ENCODE measurements at regions not wholly inside any gene's neighbourhood (a gene's known extent, or its start where the extent isn't known, plus 50 kb on each side); places are given as distances from the start of the nearest gene placed in this dataset.
"Not testable (repeated sequence)": the region's sequence is repeated elsewhere in the genome, so short reads cannot be mapped to it uniquely, and the experiment has no call there.

DNA sequence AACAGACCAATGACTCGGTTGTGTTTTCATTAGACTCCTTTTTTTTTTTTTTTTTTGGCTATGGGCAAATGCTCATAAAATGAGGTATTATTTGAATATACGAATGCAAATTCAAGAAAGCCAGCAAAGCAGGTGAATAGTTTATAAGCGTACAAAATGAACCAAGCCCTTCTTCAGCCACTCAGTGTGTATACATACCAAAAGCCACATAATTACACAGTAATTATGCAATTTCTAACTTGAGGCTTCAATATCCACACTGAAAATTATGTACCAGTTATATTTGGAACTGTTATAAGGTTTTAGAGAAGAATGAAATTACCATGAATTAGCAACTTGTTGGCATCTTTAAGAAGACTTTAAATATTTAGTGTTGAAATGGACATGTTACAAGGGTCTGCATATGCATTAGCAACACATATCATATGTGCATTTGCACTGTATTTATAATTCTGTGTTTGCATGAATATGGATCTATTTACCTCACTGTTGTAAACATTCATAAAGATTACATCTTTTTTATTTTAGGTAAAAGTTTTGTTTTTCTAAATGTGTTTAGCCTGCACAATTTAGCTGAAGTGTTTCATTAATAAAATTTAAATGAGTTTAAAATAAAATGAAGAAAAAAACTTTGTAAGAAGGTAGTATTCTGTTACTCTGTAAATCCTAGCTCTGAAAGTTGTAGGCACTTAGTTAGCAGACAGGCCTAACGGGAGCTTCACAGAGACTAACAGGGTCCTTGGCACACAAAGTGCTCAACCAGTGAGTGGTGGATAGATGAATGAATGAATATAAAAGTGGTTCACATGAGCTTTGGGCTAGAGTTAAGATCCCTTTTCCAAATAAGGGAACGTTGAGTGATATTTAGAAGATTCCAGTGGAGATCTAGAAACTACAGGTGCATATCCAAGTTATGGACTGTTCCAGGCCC lies 241.0 kb upstream of the NFIA start:
- Histone ChIP-seq H3K9me3 (no peaks in the 10 kb centered on the region), H3K4me3 (no peak overlapping the region), H3K4me1 (no peaks in the 10 kb centered on the region), H3K36me3 (no peaks in the 10 kb centered on the region), H3K27me3 (no peaks in the 10 kb centered on the region), H3K27ac (no peak overlapping the region)
- ATAC-seq (no peak), DNase-seq (no peak)
- TF ChIP-seq, protein P1, sequence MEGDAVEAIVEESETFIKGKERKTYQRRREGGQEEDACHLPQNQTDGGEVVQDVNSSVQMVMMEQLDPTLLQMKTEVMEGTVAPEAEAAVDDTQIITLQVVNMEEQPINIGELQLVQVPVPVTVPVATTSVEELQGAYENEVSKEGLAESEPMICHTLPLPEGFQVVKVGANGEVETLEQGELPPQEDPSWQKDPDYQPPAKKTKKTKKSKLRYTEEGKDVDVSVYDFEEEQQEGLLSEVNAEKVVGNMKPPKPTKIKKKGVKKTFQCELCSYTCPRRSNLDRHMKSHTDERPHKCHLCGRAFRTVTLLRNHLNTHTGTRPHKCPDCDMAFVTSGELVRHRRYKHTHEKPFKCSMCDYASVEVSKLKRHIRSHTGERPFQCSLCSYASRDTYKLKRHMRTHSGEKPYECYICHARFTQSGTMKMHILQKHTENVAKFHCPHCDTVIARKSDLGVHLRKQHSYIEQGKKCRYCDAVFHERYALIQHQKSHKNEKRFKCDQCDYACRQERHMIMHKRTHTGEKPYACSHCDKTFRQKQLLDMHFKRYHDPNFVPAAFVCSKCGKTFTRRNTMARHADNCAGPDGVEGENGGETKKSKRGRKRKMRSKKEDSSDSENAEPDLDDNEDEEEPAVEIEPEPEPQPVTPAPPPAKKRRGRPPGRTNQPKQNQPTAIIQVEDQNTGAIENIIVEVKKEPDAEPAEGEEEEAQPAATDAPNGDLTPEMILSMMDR (IDR thresholded peaks at IDR 0.05) = no peak
- intact Hi-C loops (cut with DNase I) = no loop called here

DNA sequence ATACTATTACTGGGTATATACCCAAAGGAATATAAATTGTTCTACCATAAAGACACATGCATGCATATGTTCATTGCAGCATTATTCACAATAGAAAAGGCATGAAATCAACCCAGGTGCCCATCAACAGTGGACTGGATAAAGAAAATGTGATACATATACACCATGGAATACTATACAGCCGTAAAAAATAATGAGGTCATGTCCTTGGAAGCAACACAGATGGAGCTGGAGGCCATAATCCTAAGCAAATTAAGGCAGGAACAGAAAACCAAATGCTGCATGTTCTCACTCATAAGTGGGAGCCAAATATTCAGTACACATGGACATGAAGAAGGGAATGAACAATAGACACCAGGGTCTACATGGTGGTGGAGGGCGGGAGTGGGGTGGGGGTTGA lies 241.9 kb upstream of the NFIA start:
- H3K27ac ChIP-seq; ATAC-seq; H3K4me1 ChIP-seq; H3K9me3 ChIP-seq; H3K27me3 ChIP-seq; intact Hi-C loops (cut with DNase I); H3K4me3 ChIP-seq; DNase-seq; H3K36me3 ChIP-seq: not testable (repeated sequence)

DNA sequence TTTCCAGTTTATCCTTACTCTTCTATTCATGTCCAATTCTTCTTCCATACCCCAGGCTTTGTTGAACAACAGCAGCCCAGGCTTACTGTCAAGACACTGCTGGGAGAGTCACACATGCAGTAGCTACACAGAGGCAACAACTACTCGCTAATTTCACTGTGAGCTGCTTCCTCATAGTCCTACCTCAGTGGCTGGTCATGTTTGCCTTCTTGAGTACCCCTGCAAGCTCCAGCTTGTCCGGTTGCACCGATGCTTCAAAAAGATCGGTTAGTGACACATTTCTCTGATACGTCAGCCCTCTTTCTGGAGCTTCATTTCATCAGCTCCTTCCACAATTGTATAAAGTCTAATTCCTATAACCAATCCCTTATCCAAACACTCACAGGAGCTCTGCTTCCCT lies 246.7 kb upstream of the NFIA start:
- Histone ChIP-seq H3K27me3 (no peaks in the 10 kb centered on the region), H3K9me3 (no peaks in the 10 kb centered on the region), H3K4me3 (no peak overlapping the region), H3K4me1 (no peaks in the 10 kb centered on the region), H3K36me3 (no peaks in the 10 kb centered on the region), H3K27ac (no peak overlapping the region)
- DNase-seq (no peak), ATAC-seq (no peak)
- intact Hi-C loops (cut with DNase I) = no loop called here
- TF ChIP-seq, protein P1 (IDR thresholded peaks at IDR 0.05) = no peak

DNA sequence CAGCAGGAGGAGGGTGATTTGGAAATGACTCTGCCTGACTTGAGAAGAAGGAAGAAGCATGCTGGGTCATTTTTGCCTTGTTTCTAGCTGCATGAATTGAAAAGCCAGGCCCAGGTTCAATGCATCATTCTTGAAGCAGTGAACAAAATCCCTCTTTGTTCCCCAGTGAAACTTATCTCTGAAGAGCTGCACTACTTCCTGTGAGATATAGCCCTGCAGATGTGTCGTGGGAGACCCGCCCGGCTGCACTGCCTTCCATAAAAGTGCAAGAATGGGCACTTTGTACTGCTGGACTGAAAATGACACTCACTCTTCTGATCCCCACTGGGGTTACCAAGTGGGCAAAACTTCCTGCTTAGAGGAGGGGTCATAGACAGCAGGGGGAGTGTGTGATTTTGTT lies 249.2 kb upstream of the NFIA start:
- no peak for ATAC-seq
- Histone ChIP-seq H3K36me3 (no peaks in the 10 kb centered on the region), H3K4me1 (no peaks in the 10 kb centered on the region), H3K9me3 (no peaks in the 10 kb centered on the region), H3K27me3 (no peaks in the 10 kb centered on the region), H3K27ac (no peak overlapping the region), H3K4me3 (no peak overlapping the region)
- TF ChIP-seq, protein P1 (IDR thresholded peaks at IDR 0.05) = no peak
- no peak for DNase-seq
- intact Hi-C loops (cut with DNase I) = no loop called here

DNA sequence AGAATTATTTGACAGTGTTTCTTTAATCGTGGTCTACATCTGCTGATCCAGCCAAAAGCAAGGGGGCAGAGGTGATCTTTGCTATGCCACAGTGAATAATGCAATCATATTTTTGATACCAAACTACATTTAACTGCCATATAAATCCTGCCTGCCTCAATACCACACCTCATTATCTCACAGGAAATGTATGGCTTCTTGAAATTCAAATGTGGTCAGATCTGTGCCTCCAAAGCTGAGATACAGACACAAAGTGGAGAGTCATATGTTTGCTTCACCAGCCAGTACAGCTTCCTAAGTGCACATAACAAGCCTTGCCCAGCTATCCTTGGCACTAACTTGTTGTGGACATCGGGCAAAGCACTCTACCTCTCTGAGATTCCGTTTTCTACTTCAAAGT lies 250.0 kb upstream of the NFIA start:
- Histone ChIP-seq H3K4me1 (no peaks in the 10 kb centered on the region), H3K9me3 (no peaks in the 10 kb centered on the region), H3K4me3 (no peak overlapping the region), H3K36me3 (no peaks in the 10 kb centered on the region), H3K27me3 (no peaks in the 10 kb centered on the region), H3K27ac (no peak overlapping the region)
- intact Hi-C loops (cut with DNase I) = no loop called here
- no peak for DNase-seq
- no peak for ATAC-seq
- TF ChIP-seq, protein P1 (IDR thresholded peaks at IDR 0.05) = no peak

DNA sequence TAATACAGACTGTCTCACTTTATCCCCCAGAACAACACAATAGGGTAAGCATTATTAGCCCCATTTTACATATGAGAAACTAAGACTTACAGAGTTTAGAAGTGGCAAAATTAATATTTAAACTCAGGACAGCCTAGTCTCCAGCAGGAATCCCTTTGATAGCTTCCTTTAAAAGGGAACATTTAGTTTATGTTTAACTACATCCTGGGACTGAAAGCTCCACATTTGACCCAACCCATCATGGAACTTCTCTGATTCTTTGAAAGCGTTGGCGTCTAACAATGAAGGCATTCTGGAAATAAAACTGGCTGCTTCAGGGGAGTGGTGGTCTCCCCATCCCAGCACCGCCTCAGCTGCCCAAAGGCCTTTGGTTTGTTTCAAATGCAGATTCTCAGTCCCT lies 250.6 kb upstream of the NFIA start:
- H3K4me1 ChIP-seq = no peaks in the 10 kb centered on the region
- H3K27me3 ChIP-seq = no peaks in the 10 kb centered on the region
- no peak overlapping the region for H3K27ac ChIP-seq
- TF ChIP-seq, protein P1 (IDR thresholded peaks at IDR 0.05) = no peak
- no peaks in the 10 kb centered on the region for H3K9me3 ChIP-seq
- no peak overlapping the region for H3K4me3 ChIP-seq
- intact Hi-C loops (cut with DNase I) = no loop called here
- no peaks in the 10 kb centered on the region for H3K36me3 ChIP-seq
- DNase-seq (no peak), ATAC-seq (no peak)
